Neutrophil (primary cell): ENCODE measurements at regions not wholly inside any gene's neighbourhood (a gene's known extent, or its start where the extent isn't known, plus 50 kb on each side); places are given as distances from the start of the nearest gene placed in this dataset.

ENCODE experiments used
- H3K27ac ChIP-seq: fragments of 200-600 bp; sonication (generic); 2 replicates; pipeline ENCODE4 v1.5.1; 2016; ENCODE audit warnings: mild to moderate bottlenecking, moderate library complexity
- H3K27me3 ChIP-seq: fragments of 200-600 bp; sonication (generic); 2 replicates; pipeline ENCODE4 v1.6.0; 2016; ENCODE audit warnings: mild to moderate bottlenecking
- H3K36me3 ChIP-seq: fragments of 200-600 bp; sonication (generic); 2 replicates; pipeline ENCODE4 v1.5.1; 2017
- H3K4me1 ChIP-seq, 2 experiments: fragments of 200-600 bp in 1 of 2; sonication (generic) in 1 of 2; 1 replicate in 1 of 2; 2 replicates in 1 of 2; pipeline versions ENCODE4 v1.5.1 to v1.6.1; 2013 to 2016; ENCODE audit warnings: low read depth in 1 of 2, low read length in 1 of 2, mild to moderate bottlenecking in 1 of 2, moderate library complexity in 1 of 2; ENCODE audit not compliant: control insufficient read depth in 1 of 2, insufficient read depth in 1 of 2
- H3K4me3 ChIP-seq, 2 experiments: fragments of 200-600 bp in 1 of 2; sonication (generic) in 1 of 2; 1 replicate in 1 of 2; 2 replicates in 1 of 2; pipeline ENCODE4 v1.5.1; 2013 to 2016; ENCODE audit warnings: low read depth in 1 of 2, low read length in 1 of 2, mild to moderate bottlenecking in 1 of 2, moderate library complexity in 1 of 2
- H3K9me3 ChIP-seq: fragments of 200-600 bp; sonication (generic); 2 replicates; pipeline ENCODE4 v1.5.1; 2016
- CTCF ChIP-seq: fragments of 200-600 bp; sonication (generic); IDR thresholded peaks from 2 replicates; pipeline ENCODE4 v1.5.1; 2016; ENCODE audit warnings: antibody characterized with exemption

- H3K36me3 ChIP-seq = no peaks in the 10 kb centered on the region
- no peak overlapping the region for H3K4me3 ChIP-seq
- no peaks in the 10 kb centered on the region for H3K9me3 ChIP-seq
- no peaks in the 10 kb centered on the region for H3K27me3 ChIP-seq
- H3K4me1 ChIP-seq = no peaks in the 10 kb centered on the region
- no peak overlapping the region for H3K27ac ChIP-seq
- no peak for TF ChIP-seq CTCF
These were observed 210.0 kb upstream of the MYL2 start for GRCh38 chr12:111130336-111130735.

- Histone ChIP-seq H3K9me3 (no peaks in the 10 kb centered on the region), H3K36me3 (no peaks in the 10 kb centered on the region), H3K27ac (no peak overlapping the region), H3K4me1 (no peaks in the 10 kb centered on the region), H3K4me3 (no peak overlapping the region), H3K27me3 (no peaks in the 10 kb centered on the region)
- no peak for TF ChIP-seq CTCF
These were observed 208.9 kb upstream of the MYL2 start for GRCh38 chr12:111129149-111129767.

- Histone ChIP-seq H3K27me3 (no peaks in the 10 kb centered on the region), H3K4me3 (no peak overlapping the region), H3K9me3 (no peaks in the 10 kb centered on the region), H3K4me1 (no peaks in the 10 kb centered on the region), H3K27ac (no peak overlapping the region), H3K36me3 (no peaks in the 10 kb centered on the region)
- TF ChIP-seq CTCF = no peak
These were observed 206.0 kb upstream of the MYL2 start for GRCh38 chr12:111126331-111126730.

GRCh38 chr12:111124183-111124582, 203.8 kb upstream of the MYL2 start:
- Histone ChIP-seq H3K4me1 (no peaks in the 10 kb centered on the region), H3K4me3 (no peak overlapping the region), H3K27ac (no peak overlapping the region), H3K9me3 (no peaks in the 10 kb centered on the region), H3K27me3 (peaks cover 8% of the 10 kb centered on the region), H3K36me3 (no peaks in the 10 kb centered on the region)
- TF ChIP-seq CTCF = no peak

- Histone ChIP-seq H3K9me3 (no peaks in the 10 kb centered on the region), H3K27ac (no peak overlapping the region), H3K4me3 (no peak overlapping the region), H3K4me1 (no peaks in the 10 kb centered on the region), H3K36me3 (no peaks in the 10 kb centered on the region), H3K27me3 (peaks cover 8% of the 10 kb centered on the region)
- TF ChIP-seq CTCF = no peak
These were observed 203.0 kb upstream of the MYL2 start for GRCh38 chr12:111123390-111123789.
